Psoas muscle (tissue), 7 donors: ENCODE measurements at regions not wholly inside any gene's neighbourhood (a gene's known extent, or its start where the extent isn't known, plus 50 kb on each side); places are given as distances from the start of the nearest gene placed in this dataset.

Source experiments
- ATAC-seq, 4 donors: fragments of 200-7000 bp; cut with Tn5 transposase; one replicate each; pipeline ENCODE4 v1.9.1; 2020; ENCODE audit warnings: moderate library complexity in 3 of 4, mild to moderate bottlenecking in 2 of 4
- DNase-seq, 2 donors: peaks; one replicate each; pipeline ENCODE4 v3.0.0-alpha.2; 2020
- H3K27ac ChIP-seq: fragments of 200-600 bp; one replicate; pipeline ENCODE4 v1.8.0; 2022
- H3K27me3 ChIP-seq, 3 donors: fragments of 200-600 bp in 1 of 3; one replicate each; pipeline versions ENCODE4 v1.6.1 to v1.8.0; 2013 to 2022; ENCODE audit warnings: low read length in 2 of 3, mild to moderate bottlenecking in 2 of 3, moderate library complexity in 1 of 3; ENCODE audit not compliant: insufficient read depth in 3 of 3
- H3K36me3 ChIP-seq, 2 donors: fragments of 200-600 bp in 1 of 2; one replicate each; pipeline versions ENCODE4 v1.6.1 to v1.8.0; 2013 to 2022; ENCODE audit warnings: low read depth in 1 of 2, mild to moderate bottlenecking in 1 of 2, moderate library complexity in 1 of 2; ENCODE audit not compliant: insufficient read depth in 1 of 2
- H3K4me1 ChIP-seq: fragments of 200-600 bp; one replicate; pipeline ENCODE4 v1.8.0; 2022
- H3K4me3 ChIP-seq: fragments of 200-600 bp; one replicate; pipeline ENCODE4 v1.8.0; 2022; ENCODE audit warnings: mild to moderate bottlenecking
- H3K9me3 ChIP-seq: fragments of 200-600 bp; one replicate; pipeline ENCODE4 v1.8.0; 2022
- CTCF ChIP-seq: fragments of 200-600 bp; IDR thresholded peaks from one replicate; pipeline ENCODE4 v1.8.0; 2022; ENCODE audit warnings: antibody characterized with exemption
- WGBS, 3 donors: extraction: QIAGEN DNeasy Blood & Tissue Kit; methylation state at CpG; one replicate each; pipeline versions ENCODE4 v1.1.6 to v1.1.7; 2013; 5-methylcytosine and 5-hydroxymethylcytosine counted together
- intact Hi-C, 2 donors: fragments of 100-400 bp; cut with DNase I; formaldehyde crosslinking; loops; one replicate each; pipeline versions ENCODE4 v1.11.0 to v1.14.2; 2022
- donor health status: healthy with polysubstance abuse.
- donor health status: DM: no; HTN: no; CAD: no; lungs with moderate emphysema.
- donor health status: Bipolar disorder and iron deficiency.
- donor health status: healthy.
- donor health status: DM: yes; HTN: yes; CAD: no.
- donor health status: DM: no; HTN: no; CAD: no.
- donor health status: DM: yes; HTN: yes; CAD: no.

- no peaks in the 10 kb centered on the region for H3K9me3 ChIP-seq
- H3K4me3 ChIP-seq, result no peak overlapping the region
- WGBS, 3 donors, result 39 to 58% (median 45%) methylated on average over 11 of the region's 11 CpGs
- DNase-seq (peak; percentile 71 to 76), ATAC-seq (peak; percentile 60 to 80 (median 76))
- intact Hi-C loops, result no loop called here
- TF ChIP-seq CTCF, result no peak
- H3K27me3 ChIP-seq, result no peaks in the 10 kb centered on the region
- no peaks in the 10 kb centered on the region for H3K36me3 ChIP-seq
- peaks cover 54% of the 10 kb centered on the region for H3K4me1 ChIP-seq
- peak overlapping the region; percentile 84 for H3K27ac ChIP-seq
Observed at GRCh38 chr3:14300721-14301399, 101.5 kb upstream of the SLC6A6 start.

- DNase-seq (peak; percentile 82 to 91), ATAC-seq (peak; percentile 70 to 86 (median 80))
- no peak for TF ChIP-seq CTCF
- 24 to 36% (median 26%) methylated on average over 15 of the region's 15 CpGs for WGBS, 3 donors
- Histone ChIP-seq H3K36me3 (no peaks in the 10 kb centered on the region), H3K27me3 (no peaks in the 10 kb centered on the region), H3K9me3 (no peaks in the 10 kb centered on the region), H3K27ac (peak overlapping the region; percentile 84), H3K4me1 (peaks cover 54% of the 10 kb centered on the region), H3K4me3 (no peak overlapping the region)
- intact Hi-C loops, result no loop called here
Observed at GRCh38 chr3:14301558-14301957, 100.8 kb upstream of the SLC6A6 start.

- Histone ChIP-seq H3K36me3 (no peaks in the 10 kb centered on the region), H3K4me1 (peaks cover 51% of the 10 kb centered on the region), H3K27me3 (no peaks in the 10 kb centered on the region), H3K9me3 (no peaks in the 10 kb centered on the region), H3K27ac (peak overlapping the region; percentile 79), H3K4me3 (no peak overlapping the region)
- DNase-seq (no peak), ATAC-seq (no peak)
- intact Hi-C loops, result no loop called here
- TF ChIP-seq CTCF, result no peak
- 72 to 79% (median 77%) methylated on average over 7 of the region's 7 CpGs for WGBS, 3 donors
Observed at GRCh38 chr3:14303336-14304100, 98.9 kb upstream of the SLC6A6 start.

- H3K4me3 ChIP-seq, result no peak overlapping the region
- H3K9me3 ChIP-seq, result no peaks in the 10 kb centered on the region
- no peaks in the 10 kb centered on the region for H3K27me3 ChIP-seq
- H3K36me3 ChIP-seq, result no peaks in the 10 kb centered on the region
- DNase-seq (no peak), ATAC-seq (peak; percentile 39 to 60 (median 54))
- peak overlapping the region; percentile 79 for H3K27ac ChIP-seq
- peaks cover 49% of the 10 kb centered on the region for H3K4me1 ChIP-seq
- 45 to 60% (median 53%) methylated on average over 9 of the region's 9 CpGs for WGBS, 3 donors
- no peak for TF ChIP-seq CTCF
- intact Hi-C loops, result no loop called here
Observed at GRCh38 chr3:14304101-14305045, 98.0 kb upstream of the SLC6A6 start.
